Renal cortex interstitium (tissue), 11 donors: ENCODE measurements at regions not wholly inside any gene's neighbourhood (a gene's known extent, or its start where the extent isn't known, plus 50 kb on each side); places are given as distances from the start of the nearest gene placed in this dataset.

Experiments
- DNase-seq, 11 donors: peaks; one replicate each; pipeline ENCODE4 v3.0.0-alpha.2; 2013; ENCODE audit warnings: low read depth in 9 of 11, low spot score in 4 of 11; ENCODE audit errors: extremely low read depth in 1 of 11

- no peak for DNase-seq
Observed at GRCh38 chr10:123303581-123304337, 149.6 kb downstream of the BUB3 start.

GRCh38 chr10:123305671-123306070 lies 151.5 kb downstream of the BUB3 start:
- DNase-seq = no peak

- no peak for DNase-seq
Observed at GRCh38 chr10:123306290-123306689, 152.1 kb downstream of the BUB3 start.

GRCh38 chr10:123309731-123310130 lies 155.5 kb downstream of the BUB3 start:
- DNase-seq = no peak

- DNase-seq = no peak
Observed at GRCh38 chr10:123316776-123317175, 162.6 kb downstream of the BUB3 start.

- no peak for DNase-seq
Observed at GRCh38 chr10:123318516-123318915, 164.3 kb downstream of the BUB3 start.

GRCh38 chr10:123320091-123320490 lies 165.9 kb downstream of the BUB3 start:
- DNase-seq = no peak

GRCh38 chr10:123323884-123324283 lies 169.7 kb downstream of the BUB3 start:
- DNase-seq = no peak

- DNase-seq = no peak
Observed at GRCh38 chr10:123325663-123326190, 171.5 kb downstream of the BUB3 start.

- no peak for DNase-seq
Observed at GRCh38 chr10:123326674-123327073, 172.5 kb downstream of the BUB3 start.

- no peak for DNase-seq
Observed at GRCh38 chr10:123327450-123327849, 173.2 kb downstream of the BUB3 start.

GRCh38 chr10:123327896-123328295 lies 173.7 kb downstream of the BUB3 start:
- peak in 1 of 11 donors; percentile 2 for DNase-seq

- DNase-seq = no peak
Observed at GRCh38 chr10:123331438-123331837, 177.2 kb downstream of the BUB3 start.

GRCh38 chr10:123346581-123346980 lies 192.4 kb downstream of the BUB3 start:
- DNase-seq = no peak

- no peak for DNase-seq
Observed at GRCh38 chr10:123348691-123349572, 194.7 kb downstream of the BUB3 start.

GRCh38 chr10:123351715-123352114 lies 197.5 kb downstream of the BUB3 start:
- DNase-seq = no peak

- DNase-seq = no peak
Observed at GRCh38 chr10:123354521-123354920, 200.3 kb downstream of the BUB3 start.

- no peak for DNase-seq
Observed at GRCh38 chr10:123355748-123356481, 201.7 kb downstream of the BUB3 start.

- no peak for DNase-seq
Observed at GRCh38 chr10:123356799-123357198, 202.6 kb downstream of the BUB3 start.
